K562 (cell line): ENCODE measurements at regions not wholly inside any gene's neighbourhood (a gene's known extent, or its start where the extent isn't known, plus 50 kb on each side); places are given as distances from the start of the nearest gene placed in this dataset.

Experiments
- ATAC-seq: fragments of 200-7000 bp; cut with Tn5 transposase; 3 replicates; pipeline ENCODE4 v1.9.1; 2020; ENCODE audit warnings: moderate library complexity
- BruUV-seq: library from RNA; stranded (reverse); fragments of 400-500 nt; replicated peaks from 2 replicates; lab custom pipeline; 2021; lab: Mats Ljungman, UMichigan
- CTCF ChIA-PET: fragments of 300-600 bp; formaldehyde crosslinking; extraction: SDS; loops from one replicate; lab custom pipeline; 2021; ENCODE audit warnings: low intra/inter-chr PET ratio; lab: Yijun Ruan, JAX
- POLR2A ChIA-PET: fragments of 300-600, 350-650 bp; sonication (Branson Sonifier 250); formaldehyde crosslinking; extraction: SDS; loops from one replicate; lab custom pipeline; 2021; ENCODE audit warnings: antibody characterized with exemption, inconsistent platforms; lab: Yijun Ruan, JAX
- DNase-seq, 4 experiments: peaks; one replicate each; pipeline versions ENCODE4 v3.0.0 to v3.0.0-alpha.2; 2011 to 2018; ENCODE audit warnings: low spot score in 3 of 4, mixed read lengths in 3 of 4; ENCODE audit errors: extremely low read depth in 1 of 4
- FAIRE-seq: peaks from 2 replicates; lab custom pipeline; 2011; peaks lifted over from hg19 to GRCh38; lab: Jason Lieb, UNC
- H2AFZ ChIP-seq: 2 replicates; pipeline ENCODE4 v1.6.0; 2011; ENCODE audit warnings: low read depth, low read length, control low read depth, inconsistent platforms
- H3K27ac ChIP-seq: fragments of 200-600 bp; 3 replicates; pipeline ENCODE4 v1.8.0; 2011; ENCODE audit warnings: low read depth, mild to moderate bottlenecking, control low read depth, inconsistent platforms, low read length, moderate library complexity, mixed read lengths; ENCODE audit errors: extremely low read depth
- H3K27me3 ChIP-seq, 2 experiments: fragments of 300-600 bp in 1 of 2; 2 replicates in 1 of 2; 3 replicates in 1 of 2; pipeline versions ENCODE4 v1.6.0 to v1.8.0; 2011; ENCODE audit warnings: inconsistent platforms in 2 of 2, low read length in 2 of 2, mild to moderate bottlenecking in 1 of 2, mixed read lengths in 1 of 2, moderate library complexity in 1 of 2; ENCODE audit not compliant: control insufficient read depth in 2 of 2, insufficient read depth in 2 of 2
- H3K36me3 ChIP-seq: fragments of 300-600 bp; 3 replicates; pipeline ENCODE4 v1.8.0; 2011; ENCODE audit warnings: mild to moderate bottlenecking, low read length, inconsistent platforms; ENCODE audit not compliant: control insufficient read depth, insufficient read depth
- H3K4me1 ChIP-seq, 2 experiments: fragments of 200-600 bp in 1 of 2; replicated peaks in 1 of 2; 2 replicates in 1 of 2; 3 replicates in 1 of 2; pipeline versions ENCODE4 v1.5.1 to v1.8.0; 2011; ENCODE audit warnings: inconsistent platforms in 2 of 2, low read length in 2 of 2, mild to moderate bottlenecking in 1 of 2, mixed read lengths in 1 of 2, moderate library complexity in 1 of 2; ENCODE audit not compliant: control insufficient read depth in 2 of 2, insufficient read depth in 2 of 2
- H3K4me2 ChIP-seq: 2 replicates; pipeline ENCODE4 v1.6.1; 2011; ENCODE audit warnings: low read length, control low read depth, inconsistent platforms, mixed read lengths; ENCODE audit not compliant: insufficient read depth
- H3K4me3 ChIP-seq: fragments of 200-600 bp; sonication (generic), shearing (Covaris generic); 2 replicates; pipeline ENCODE4 v1.5.1; 2016; ENCODE audit warnings: control low read depth, inconsistent platforms
- H3K79me2 ChIP-seq: fragments of 200-600 bp; 3 replicates; pipeline ENCODE4 v1.8.0; 2011; ENCODE audit warnings: low read length, inconsistent platforms; ENCODE audit not compliant: control insufficient read depth, insufficient read depth
- H3K9ac ChIP-seq, 2 experiments: 2 replicates each; pipeline versions ENCODE4 v1.6.0 to v1.6.1; 2011; ENCODE audit warnings: low read depth in 2 of 2, low read length in 2 of 2, control low read depth in 1 of 2, inconsistent platforms in 1 of 2, mild to moderate bottlenecking in 1 of 2, mixed read lengths in 1 of 2; ENCODE audit not compliant: insufficient read depth in 1 of 2
- H3K9me1 ChIP-seq: one replicate; pipeline ENCODE4 v1.6.0; 2011; ENCODE audit warnings: inconsistent platforms, mild to moderate bottlenecking, low read length, moderate library complexity; ENCODE audit not compliant: control insufficient read depth, insufficient read depth
- H3K9me3 ChIP-seq: replicated peaks from 2 replicates; pipeline ENCODE4 v1.5.1; 2011; ENCODE audit warnings: low read depth, low read length, inconsistent platforms; ENCODE audit not compliant: control insufficient read depth, insufficient read depth
- H4K20me1 ChIP-seq: replicated peaks from 2 replicates; pipeline ENCODE4 v1.6.1; 2011; ENCODE audit warnings: low read length, inconsistent platforms, mixed read lengths; ENCODE audit not compliant: control insufficient read depth, insufficient read depth
- BMI1 ChIP-seq: fragments of 150-350 bp; IDR thresholded peaks from 2 replicates; pipeline ENCODE4 v1.6.1; 2014; ENCODE audit warnings: low read length
- CEBPB ChIP-seq: fragments of 450-650 bp; IDR thresholded peaks from 2 replicates; pipeline ENCODE4 v1.6.1; 2016; ENCODE audit warnings: missing genetic modification characterization, missing compliant biosample characterization
- E2F8 ChIP-seq: fragments of 450-650 bp; IDR thresholded peaks from 2 replicates; pipeline ENCODE4 v1.7.1; 2018; ENCODE audit warnings: mild to moderate bottlenecking, low read depth; ENCODE audit not compliant: partially characterized antibody
- GABPA ChIP-seq: fragments of 200-800 bp; sonication (Bioruptor generic); conservative IDR thresholded peaks from 2 replicates; pipeline ENCODE4 v1.6.1; 2016; ENCODE audit warnings: low read depth, missing genetic modification characterization, missing compliant biosample characterization
- HDAC8 ChIP-seq: fragments of 450-650 bp; IDR thresholded peaks from 2 replicates; pipeline ENCODE4 v1.6.1; 2016; ENCODE audit warnings: mild to moderate bottlenecking, missing genetic modification characterization, moderate library complexity, missing compliant biosample characterization
- NR2F6 ChIP-seq: fragments of 450-650 bp; formaldehyde crosslinking; IDR thresholded peaks from 2 replicates; pipeline ENCODE4 v1.4.0; 2020; ENCODE audit warnings: mild to moderate bottlenecking
- RFX5 ChIP-seq: IDR thresholded peaks from 2 replicates; pipeline ENCODE4 v1.6.1; 2011; ENCODE audit warnings: low read depth, mild to moderate bottlenecking, improper control_type of control experiment, low read length
- SETDB1 ChIP-seq: IDR thresholded peaks from one replicate; pipeline ENCODE4 v1.6.1; 2012; ENCODE audit warnings: low read length, control low read depth, inconsistent platforms
- TAL1 ChIP-seq: fragments of 450-650 bp; IDR thresholded peaks from 2 replicates; pipeline ENCODE4 v1.6.1; 2016; ENCODE audit warnings: mild to moderate bottlenecking
- TFAP4 ChIP-seq: sonication (generic); formaldehyde crosslinking; IDR thresholded peaks from 2 replicates; pipeline ENCODE4 v1.8.0; 2022; ENCODE audit warnings: missing genetic modification reagents, mild to moderate bottlenecking, moderate library complexity, borderline replicate concordance
- U2AF1 ChIP-seq: fragments of 200-400 bp; formaldehyde crosslinking; optimal IDR thresholded peaks from 2 replicates; pipeline ENCODE3; 2017; ENCODE audit warnings: mild to moderate bottlenecking, low read depth, low read length, moderate library complexity
- ZBTB17 ChIP-seq: fragments of 450-650 bp; formaldehyde crosslinking; IDR thresholded peaks from 2 replicates; pipeline ENCODE4 v1.4.0; 2020; ENCODE audit warnings: mild to moderate bottlenecking
- ZNF224 ChIP-seq: sonication (generic); formaldehyde crosslinking; IDR thresholded peaks from 2 replicates; pipeline ENCODE4 v1.8.0; 2022; ENCODE audit warnings: mild to moderate bottlenecking, missing genetic modification reagents
- ZNF644 ChIP-seq: fragments of 200-800 bp; sonication (Bioruptor generic); IDR thresholded peaks from 2 replicates; pipeline ENCODE4 v1.6.1; 2016; ENCODE audit warnings: low read depth, missing genetic modification characterization, missing compliant biosample characterization
- ZNF778 ChIP-seq: fragments of 450-650 bp; formaldehyde crosslinking; IDR thresholded peaks from 2 replicates; pipeline ENCODE4 v1.4.0; 2020; ENCODE audit warnings: mild to moderate bottlenecking, moderate library complexity
- WGBS: fragments of 100-300 bp; shearing (Covaris generic); methylation state at CpG from one replicate; pipeline ENCODE4 v1.1.6; 2016; ENCODE audit warnings: low coverage, mixed read lengths; ENCODE audit not compliant: insufficient coverage; ENCODE audit errors: missing lambda C conversion rate; 5-methylcytosine and 5-hydroxymethylcytosine counted together
- in situ Hi-C: fragments of 300-500 bp; cut with MboI; formaldehyde crosslinking; loops from 4 replicates; pipeline ENCODE4 v1.15.0; 2018; ENCODE audit warnings: inconsistent platforms, mixed read lengths
- intact Hi-C: fragments of 100-400 bp; cut with micrococcal nuclease; formaldehyde crosslinking; loops from 2 replicates; pipeline ENCODE4 v1.14.2; 2022

- ChIA-PET POLR2A (no interaction called here), CTCF (no interaction called here)
- Histone ChIP-seq H4K20me1 (no peaks in the 10 kb centered on the region), H3K4me1 (no peaks in the 10 kb centered on the region), H3K79me2 (no peaks in the 10 kb centered on the region), H3K4me2 (no peak overlapping the region), H3K27me3 (no peaks in the 10 kb centered on the region), H3K27ac (no peak overlapping the region), H3K9ac (no peak overlapping the region), H3K36me3 (no peaks in the 10 kb centered on the region), H3K9me1 (no peaks in the 10 kb centered on the region), H3K9me3 (no peaks in the 10 kb centered on the region), H3K4me3 (no peak overlapping the region), H2AFZ (no peak overlapping the region)
- no peak for TF ChIP-seq TAL1
- TF ChIP-seq CEBPB: no peak
- no peak for TF ChIP-seq E2F8
- TF ChIP-seq SETDB1: no peak
- TF ChIP-seq BMI1: no peak
- no peak for TF ChIP-seq GABPA (tag)
- no peak for TF ChIP-seq ZNF224 (CRISPR knock-in tag)
- TF ChIP-seq NR2F6 (CRISPR knock-in tag): no peak
- TF ChIP-seq ZNF644 (tag): no peak
- TF ChIP-seq RFX5: no peak
- TF ChIP-seq ZNF778: no peak
- no peak for TF ChIP-seq U2AF1
- TF ChIP-seq TFAP4 (CRISPR knock-in tag): no peak
- no peak for TF ChIP-seq HDAC8 (tag)
- TF ChIP-seq ZBTB17 (CRISPR knock-in tag): no peak
- ATAC-seq (no peak), FAIRE-seq (no peak), DNase-seq (no peak)
- in situ Hi-C loops: no loop called here
- 0% methylated on average over 4 of the region's 4 CpGs for WGBS
- no TSS peak for BruUV-seq
- intact Hi-C loops: no loop called here
Observed at GRCh38 chr4:30821275-30821674, 101.1 kb downstream of the PCDH7 start.
